ENCODE measurements at regions not wholly inside any gene's neighbourhood (a gene's known extent, or its start where the extent isn't known, plus 50 kb on each side); places are given as distances from the start of the nearest gene placed in this dataset.

DNA sequence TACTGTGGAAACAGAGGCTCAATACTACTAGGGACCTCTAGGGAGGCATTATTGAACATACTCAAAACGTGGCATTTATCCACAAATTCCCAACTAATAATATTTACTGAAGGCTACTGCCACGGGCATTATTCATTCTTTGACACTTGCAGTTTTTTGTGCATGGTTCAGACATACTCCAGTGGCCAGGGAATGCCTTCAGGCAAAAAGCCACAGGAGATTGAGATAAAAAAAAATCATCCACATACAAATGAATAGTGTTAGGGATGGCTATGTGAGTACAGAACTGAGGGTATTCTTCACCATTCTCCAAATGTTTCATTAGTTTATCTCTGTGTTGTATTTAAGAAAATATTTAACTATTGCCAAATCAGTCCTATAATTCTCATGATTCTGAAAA lies 974.9 kb upstream of the PIK3C3 start:
- TF ChIP-seq CTCF (IDR thresholded peaks at IDR 0.05 in 8 of 11, conservative IDR thresholded peaks at IDR 0.05 in 3 of 11) (no peak), POLR2AphosphoS5 (IDR thresholded peaks at IDR 0.05) (no peak)
- Histone ChIP-seq H3K27me3 (replicated peaks in 1 of 7) (no peaks in the 10 kb centered on the region), H3K4me3 (no peak overlapping the region), H3K4me1 (no peaks in the 10 kb centered on the region), H3K9me3 (peaks cover 0 to 15% (median 5%) of the 10 kb centered on the region in 8 donors), H3K36me3 (no peaks in the 10 kb centered on the region), H3K27ac (no peak overlapping the region)
- intact Hi-C loops (cut with DNase I; ENCODE audit: low total_unique reads) = no loop called here
- DNase-seq = no peak
- WGBS, 5 donors = 12 to 21% (median 16%) methylated on average over 2 of the region's 2 CpGs

DNA sequence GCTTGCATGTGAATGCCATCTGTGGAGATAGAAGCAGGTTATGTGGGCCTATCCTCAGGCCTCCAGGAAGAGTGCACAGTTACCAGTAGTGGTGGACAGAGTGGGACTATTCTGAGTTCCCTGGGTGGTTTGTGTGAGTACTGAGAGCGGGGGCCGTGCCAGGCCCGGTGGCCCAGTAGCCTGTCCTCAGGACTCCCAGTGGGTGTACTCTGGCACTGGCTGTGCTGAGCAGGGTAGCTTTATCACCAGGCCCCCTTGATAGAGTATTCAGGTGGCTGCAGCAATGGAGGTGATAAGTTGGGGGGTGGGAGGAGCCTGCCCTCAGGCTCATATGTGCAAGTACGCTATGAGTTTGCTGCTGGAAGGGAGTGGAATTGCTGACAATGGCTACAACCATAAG lies 979.0 kb upstream of the PIK3C3 start:
- TF ChIP-seq POLR2AphosphoS5 (IDR thresholded peaks at IDR 0.05) (no peak), CTCF (IDR thresholded peaks at IDR 0.05 in 8 of 11, conservative IDR thresholded peaks at IDR 0.05 in 3 of 11) (no peak), POLR2A (IDR thresholded peaks at IDR 0.05) (no peak)
- DNase-seq = no peak
- Histone ChIP-seq H3K4me3 (no peak overlapping the region), H3K36me3 (no peaks in the 10 kb centered on the region), H3K9me3 (peaks cover 0 to 35% (median 11%) of the 10 kb centered on the region in 8 donors), H3K4me1 (no peaks in the 10 kb centered on the region), H3K27me3 (replicated peaks in 1 of 7) (no peaks in the 10 kb centered on the region), H3K27ac (no peak overlapping the region)
- 84 to 97% (median 91%) methylated on average over 3 to 4 of the region's 4 CpGs for WGBS, 5 donors
- intact Hi-C loops (cut with DNase I; ENCODE audit: low total_unique reads) = no loop called here

DNA sequence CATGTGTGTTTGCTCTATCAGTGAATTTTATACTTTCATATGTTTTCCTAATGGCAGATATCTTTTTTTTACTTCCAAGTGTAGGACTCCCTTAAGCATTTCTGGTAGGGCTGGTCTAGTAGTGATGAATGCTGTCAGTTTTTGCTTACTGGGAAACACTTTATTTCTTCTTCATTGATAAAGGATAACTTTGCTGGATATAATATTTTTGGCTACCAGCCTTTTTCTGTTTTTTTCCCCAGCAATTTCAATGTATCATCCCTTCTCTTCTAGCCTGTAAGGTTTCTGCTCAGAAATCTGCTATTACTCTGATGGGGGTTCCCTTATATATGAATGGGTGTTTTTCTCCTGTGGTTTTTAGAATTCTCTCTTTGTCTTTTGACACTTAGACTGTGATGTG lies 980.6 kb upstream of the PIK3C3 start:
- DNase-seq = no peak
- no peaks in the 10 kb centered on the region for H3K36me3 ChIP-seq
- no peaks in the 10 kb centered on the region for H3K27me3 ChIP-seq (replicated peaks in 1 of 7)
- H3K4me1 ChIP-seq = no peaks in the 10 kb centered on the region
- H3K9me3 ChIP-seq = peaks cover 0 to 35% (median 11%) of the 10 kb centered on the region in 8 donors
- intact Hi-C loops (cut with DNase I; ENCODE audit: low total_unique reads) = no loop called here
- H3K27ac ChIP-seq = no peak overlapping the region
- H3K4me3 ChIP-seq = no peak overlapping the region
- no peak for TF ChIP-seq CTCF (IDR thresholded peaks at IDR 0.05 in 8 of 11, conservative IDR thresholded peaks at IDR 0.05 in 3 of 11)
- TF ChIP-seq POLR2A (IDR thresholded peaks at IDR 0.05) = no peak
- no peak for TF ChIP-seq POLR2AphosphoS5 (IDR thresholded peaks at IDR 0.05)

- Histone ChIP-seq H3K36me3 (no peaks in the 10 kb centered on the region), H3K9me3 (no peaks in the 10 kb centered on the region), H3K4me1 (no peaks in the 10 kb centered on the region), H3K27ac (no peak overlapping the region), H3K4me3 (no peak overlapping the region), H3K27me3 (replicated peaks in 1 of 7) (no peaks in the 10 kb centered on the region)
- TF ChIP-seq CTCF (IDR thresholded peaks at IDR 0.05 in 8 of 11, conservative IDR thresholded peaks at IDR 0.05 in 3 of 11) = no peak
- no peak for TF ChIP-seq POLR2A (IDR thresholded peaks at IDR 0.05)
- no peak for TF ChIP-seq POLR2AphosphoS5 (IDR thresholded peaks at IDR 0.05)
- intact Hi-C loops (cut with DNase I; ENCODE audit: low total_unique reads) = no loop called here
- 66 to 91% (median 76%) methylated on average over 1 of the region's 1 CpG for WGBS, 5 donors
- DNase-seq = no peak
Observed at GRCh38 chr18:40962784-40963183, 992.2 kb upstream of the PIK3C3 start.
